HG03039 (cell line): ENCODE measurements at regions not wholly inside any gene's neighbourhood (a gene's known extent, or its start where the extent isn't known, plus 50 kb on each side); places are given as distances from the start of the nearest gene placed in this dataset.
"Not testable (repeated sequence)": the region's sequence is repeated elsewhere in the genome, so short reads cannot be mapped to it uniquely, and the experiment has no call there.

Source experiments
- ATAC-seq: cut with Tn5 transposase; IDR thresholded peaks from one replicate; pipeline ENCODE4 v1.9.1; 2021; ENCODE audit warnings: mild to moderate bottlenecking, moderate library complexity; ENCODE audit not compliant: unreplicated experiment

DNA sequence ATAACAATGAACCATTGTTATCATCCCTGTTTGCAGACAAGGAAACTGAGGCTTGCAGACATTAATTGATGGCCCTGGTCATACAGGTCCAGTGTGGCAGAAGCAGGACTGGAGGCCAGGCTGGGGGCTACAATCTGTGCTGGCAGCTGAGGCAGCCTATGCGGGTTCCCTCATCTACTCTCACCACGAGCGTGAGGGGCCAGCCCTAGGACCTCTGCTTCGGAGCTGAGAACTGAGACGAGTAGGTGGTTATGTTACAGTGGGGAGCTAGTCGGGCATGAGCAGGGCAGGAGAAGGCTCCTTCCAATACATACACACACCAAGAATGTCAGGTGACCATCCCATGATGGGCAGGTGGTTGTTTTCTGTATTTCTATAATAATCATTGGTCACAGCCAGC is 82.2 kb upstream of the ASB18 start:
- ATAC-seq = no peak

DNA sequence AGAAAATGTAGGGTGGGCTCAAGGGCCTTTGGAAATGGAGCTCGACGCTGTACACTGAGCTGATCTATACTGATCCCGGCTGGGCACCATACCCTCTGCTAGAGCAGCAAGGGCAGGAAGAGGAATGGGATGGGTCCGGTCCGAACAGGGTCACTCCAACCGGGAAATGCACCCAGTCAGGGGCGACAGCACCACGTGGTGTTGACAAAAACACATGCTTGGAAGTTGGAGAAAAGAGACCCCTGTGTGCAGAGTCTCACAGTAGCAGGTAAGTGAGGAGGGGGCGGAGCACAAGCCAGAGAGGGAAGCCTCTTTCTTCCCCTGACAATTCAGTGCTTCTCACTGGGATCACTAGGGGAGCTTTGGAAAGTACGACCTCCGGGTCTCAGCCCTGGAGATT is 84.1 kb upstream of the ASB18 start:
- no peak for ATAC-seq

DNA sequence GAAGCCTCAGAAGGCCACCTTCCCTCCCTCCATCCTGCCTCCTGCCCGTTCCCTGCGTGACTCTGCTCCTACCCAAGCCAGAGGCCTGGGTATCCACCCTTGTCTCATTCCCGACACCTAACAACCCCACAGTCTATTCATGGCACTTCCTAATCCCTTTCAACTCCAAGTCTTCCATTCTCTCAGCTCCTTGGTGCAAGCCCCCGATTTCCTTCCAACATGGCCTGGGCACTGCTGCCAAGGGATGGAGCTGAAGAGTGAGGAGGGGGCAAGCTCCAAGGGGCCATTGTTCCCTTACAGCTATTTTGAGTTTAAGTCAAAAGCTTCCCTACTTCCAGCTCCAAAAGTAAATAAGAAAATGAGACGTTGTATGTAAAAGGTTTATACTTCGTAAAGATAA is 84.8 kb upstream of the ASB18 start:
- ATAC-seq = no peak

DNA sequence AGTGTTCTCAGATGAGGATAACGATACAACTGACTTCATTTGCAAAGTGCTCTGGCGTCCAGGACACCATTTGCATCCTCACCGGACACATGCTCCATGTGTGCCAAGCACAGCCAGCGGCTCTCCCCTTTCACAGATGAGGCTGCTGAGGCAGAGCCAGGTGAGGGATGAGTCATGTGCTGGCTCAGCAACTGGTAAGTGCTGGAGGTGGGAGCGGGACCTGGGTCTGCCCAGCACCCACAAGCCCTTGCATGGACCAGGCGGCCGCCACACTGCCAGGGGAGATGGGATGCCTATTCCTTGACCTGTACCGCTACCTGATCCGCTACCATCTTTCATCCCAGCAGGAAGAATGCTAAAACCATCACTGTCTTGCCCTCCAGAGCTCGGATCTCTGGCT is 86.2 kb upstream of the ASB18 start:
- ATAC-seq = no peak

DNA sequence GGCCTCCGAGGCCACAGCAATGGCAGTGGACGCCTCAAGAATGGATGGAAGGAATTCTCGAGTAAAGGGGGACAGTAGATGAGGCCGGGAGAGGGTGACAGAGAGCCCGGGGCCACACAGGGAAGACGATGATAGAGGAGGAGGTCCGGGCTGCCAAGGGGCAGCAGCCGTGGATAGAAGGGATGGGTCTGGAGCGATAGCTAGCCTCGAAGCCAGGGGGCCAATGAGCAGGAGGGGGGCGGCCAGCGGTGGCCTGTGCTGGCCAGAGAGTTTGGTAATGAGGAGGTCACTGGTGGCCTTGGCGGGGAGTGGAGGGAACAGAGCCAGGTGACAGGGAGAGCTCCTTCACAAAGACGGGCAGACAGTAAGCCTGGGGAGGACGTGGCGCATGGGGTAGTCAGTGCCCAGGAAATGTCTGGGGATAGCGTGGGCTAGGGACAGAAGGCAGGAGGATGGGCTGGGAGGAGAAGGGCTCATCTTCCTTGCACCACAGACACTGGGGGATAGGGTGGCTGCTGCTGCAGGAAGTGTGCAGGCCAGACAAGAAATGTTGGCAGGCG is 87.8 kb upstream of the ASB18 start:
- ATAC-seq = no peak

DNA sequence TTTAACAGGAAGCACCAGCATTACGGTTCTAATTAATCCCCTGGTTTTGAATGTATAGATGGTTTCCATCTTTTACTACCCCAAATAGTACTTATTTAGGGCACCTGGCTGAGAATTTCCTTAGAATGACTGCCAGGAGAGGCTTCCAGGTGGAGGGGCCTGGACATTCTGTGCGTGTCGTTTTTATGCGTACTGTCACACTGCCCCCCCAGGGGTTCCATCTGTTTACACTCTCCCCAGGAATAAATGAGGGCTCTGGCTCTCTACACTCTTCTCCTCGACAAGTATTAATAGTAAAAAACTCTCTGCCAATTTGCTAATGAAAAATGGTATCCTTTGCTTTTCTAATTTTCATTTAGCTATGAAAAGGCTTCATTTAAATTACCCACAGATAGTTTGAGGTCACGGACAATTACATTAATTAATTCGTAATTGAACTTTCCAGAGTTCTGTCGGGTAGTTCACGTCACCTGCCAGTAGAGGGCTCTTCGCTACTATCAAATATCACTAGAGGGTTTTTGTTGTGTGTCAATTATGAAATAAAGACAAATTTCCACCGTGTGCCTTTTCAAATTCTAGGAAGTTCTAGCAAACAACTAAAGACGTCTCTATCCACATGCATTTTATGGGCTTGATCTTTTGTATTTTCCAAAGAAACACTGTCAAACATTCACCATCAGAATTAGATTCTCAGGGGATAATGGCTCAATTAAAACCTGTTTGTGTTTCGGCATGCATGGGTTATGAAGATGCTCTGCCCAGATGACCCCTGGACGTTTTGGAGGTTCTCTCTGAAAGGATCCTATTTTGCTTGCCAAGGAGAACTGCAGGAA is 88.8 kb upstream of the ASB18 start:
- ATAC-seq = no peak

DNA sequence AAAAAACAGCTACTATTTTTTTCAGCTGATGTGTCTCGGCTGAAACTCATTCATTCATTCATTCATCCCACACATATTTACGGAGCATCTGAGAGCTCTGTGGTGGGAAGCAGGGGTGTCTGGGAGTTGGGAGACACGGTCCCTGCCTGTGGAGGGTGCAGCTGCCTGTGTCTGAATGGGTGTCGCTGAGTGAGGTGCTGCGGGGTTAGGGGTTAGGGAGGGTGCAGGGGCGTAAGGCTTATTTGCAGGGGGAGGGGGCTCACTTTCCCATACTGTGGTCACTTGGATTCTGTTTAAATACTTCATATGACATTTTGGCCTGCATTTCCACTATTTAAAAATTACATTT is 89.4 kb upstream of the ASB18 start:
- no peak for ATAC-seq

DNA sequence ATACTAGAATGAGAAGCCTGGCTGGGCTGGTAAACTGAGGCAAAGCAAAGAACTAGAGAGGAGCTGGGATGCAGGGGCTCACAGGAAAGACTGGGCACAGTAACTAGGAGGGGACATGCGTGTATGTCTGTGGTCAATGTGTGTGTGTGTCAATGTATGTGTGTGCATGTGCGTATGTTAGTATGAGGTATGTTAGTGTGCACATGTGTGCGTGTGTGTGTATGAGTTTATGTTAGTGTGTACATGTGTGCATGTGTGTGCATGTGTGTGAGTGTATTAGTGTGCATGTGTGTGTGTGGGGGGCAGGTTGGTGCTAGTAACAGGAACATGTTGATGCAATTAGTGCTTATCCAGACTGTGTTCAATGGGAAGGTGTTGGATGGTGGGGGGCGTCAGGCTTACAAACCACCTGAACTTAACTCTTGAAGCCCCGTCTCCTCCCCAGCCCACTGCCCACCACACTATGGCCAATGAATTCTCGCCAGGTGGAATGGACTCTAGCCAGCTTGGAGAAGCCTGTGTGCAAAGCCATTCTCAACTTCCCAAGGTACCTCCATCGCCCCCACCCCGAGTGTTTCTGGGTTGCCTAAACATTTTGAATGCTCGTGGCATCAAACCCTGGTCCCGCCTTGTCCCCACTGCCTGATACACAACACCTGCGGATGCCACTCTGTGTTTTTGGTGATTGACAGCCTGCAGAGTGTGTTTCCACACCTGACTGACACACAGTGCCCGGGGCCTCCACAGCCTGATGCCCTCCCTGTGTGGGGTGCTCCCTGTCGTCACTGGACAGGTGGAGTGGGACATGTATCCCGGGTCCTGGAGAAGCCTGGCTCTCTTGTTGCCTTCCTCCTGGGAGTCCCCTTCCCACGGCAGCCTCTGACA is 90.1 kb upstream of the ASB18 start:
- ATAC-seq = no peak

DNA sequence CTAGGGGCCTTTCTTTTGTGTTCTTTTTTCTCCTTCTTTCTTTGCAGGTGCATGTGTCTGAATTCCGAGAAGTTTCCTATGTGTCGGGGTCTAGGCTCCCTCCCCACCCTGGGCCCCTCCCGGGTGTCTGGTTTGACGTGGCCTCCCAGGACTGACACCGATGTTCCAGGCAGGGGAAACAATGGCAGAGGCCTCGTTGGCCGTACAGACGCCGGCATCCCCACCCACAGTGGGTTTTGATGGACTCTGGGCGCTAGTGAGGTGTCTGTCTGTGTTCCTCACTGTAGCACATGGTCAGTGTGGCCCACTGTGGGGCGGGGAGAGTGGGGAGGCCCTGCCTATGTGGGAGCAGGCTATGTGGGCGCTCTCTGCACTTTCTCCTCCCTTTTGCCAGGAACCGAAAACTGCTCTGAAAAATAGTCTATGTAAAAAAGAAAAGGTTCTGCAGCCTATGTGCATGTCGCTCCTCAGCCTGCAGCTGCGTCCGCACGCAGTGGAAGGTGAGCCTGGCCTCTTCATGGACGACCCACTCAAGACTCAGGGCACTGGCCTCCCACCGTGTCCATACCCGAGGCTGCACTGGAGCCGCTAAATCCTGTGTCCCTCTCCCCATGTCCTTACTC is 90.9 kb upstream of the ASB18 start:
- ATAC-seq = no peak

DNA sequence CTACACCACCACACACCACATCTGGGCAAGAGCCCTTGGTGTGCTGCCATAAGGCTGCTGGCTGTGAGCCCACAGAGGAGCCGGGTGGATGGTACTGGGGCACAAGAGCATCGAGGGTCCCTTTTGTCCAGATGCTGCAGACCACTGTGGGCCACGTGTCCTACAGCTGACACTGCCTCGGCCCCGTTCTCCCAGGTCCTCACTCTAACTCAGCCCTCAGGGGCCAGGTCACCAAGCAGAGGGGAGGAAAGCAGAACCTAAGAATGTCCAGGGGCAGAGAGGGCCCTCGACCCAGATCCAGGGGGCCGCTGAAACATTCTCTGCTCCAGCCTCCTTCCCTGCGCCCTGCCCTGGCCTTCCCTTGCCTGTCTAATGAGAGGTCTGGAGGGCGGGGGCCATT is 91.7 kb upstream of the ASB18 start:
- ATAC-seq = no peak

DNA sequence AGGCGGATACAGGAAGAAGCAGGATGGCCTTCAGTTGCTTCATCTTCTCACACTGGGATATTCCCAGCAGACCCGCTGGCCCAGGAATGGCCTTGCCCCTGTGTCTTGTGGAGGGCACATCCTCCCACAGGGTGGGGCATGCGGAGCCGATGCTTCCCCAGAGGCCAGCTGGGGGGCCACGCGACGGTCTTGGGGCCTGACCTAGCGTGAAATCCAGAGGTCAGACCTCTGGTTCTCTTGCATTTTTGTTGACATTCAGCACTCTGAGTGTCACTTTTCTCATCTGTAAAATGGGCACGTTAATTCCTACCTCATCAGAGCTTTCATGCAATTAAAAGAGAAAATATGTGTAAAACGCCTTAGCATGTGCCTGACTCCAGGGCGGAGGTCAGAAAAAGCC is 92.1 kb upstream of the ASB18 start:
- ATAC-seq = not testable (repeated sequence)

DNA sequence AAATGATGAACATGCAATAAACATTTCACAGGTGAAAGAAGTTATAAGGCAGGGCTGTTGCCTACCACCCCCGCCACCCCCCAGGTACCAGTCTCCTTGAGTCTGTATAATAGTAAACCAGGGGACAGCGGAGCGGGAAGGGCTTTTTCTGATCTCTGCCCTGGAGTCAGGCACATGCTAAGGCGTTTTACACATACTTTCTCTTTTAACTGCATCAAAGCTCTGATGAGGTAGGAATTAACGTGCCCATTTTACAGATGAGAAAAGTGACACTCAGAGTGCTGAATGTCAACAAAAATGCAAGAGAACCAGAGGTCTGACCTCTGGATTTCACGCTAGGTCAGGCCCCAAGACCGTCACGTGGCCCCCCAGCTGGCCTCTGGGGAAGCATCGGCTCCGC is 94.3 kb upstream of the ASB18 start:
- not testable (repeated sequence) for ATAC-seq

DNA sequence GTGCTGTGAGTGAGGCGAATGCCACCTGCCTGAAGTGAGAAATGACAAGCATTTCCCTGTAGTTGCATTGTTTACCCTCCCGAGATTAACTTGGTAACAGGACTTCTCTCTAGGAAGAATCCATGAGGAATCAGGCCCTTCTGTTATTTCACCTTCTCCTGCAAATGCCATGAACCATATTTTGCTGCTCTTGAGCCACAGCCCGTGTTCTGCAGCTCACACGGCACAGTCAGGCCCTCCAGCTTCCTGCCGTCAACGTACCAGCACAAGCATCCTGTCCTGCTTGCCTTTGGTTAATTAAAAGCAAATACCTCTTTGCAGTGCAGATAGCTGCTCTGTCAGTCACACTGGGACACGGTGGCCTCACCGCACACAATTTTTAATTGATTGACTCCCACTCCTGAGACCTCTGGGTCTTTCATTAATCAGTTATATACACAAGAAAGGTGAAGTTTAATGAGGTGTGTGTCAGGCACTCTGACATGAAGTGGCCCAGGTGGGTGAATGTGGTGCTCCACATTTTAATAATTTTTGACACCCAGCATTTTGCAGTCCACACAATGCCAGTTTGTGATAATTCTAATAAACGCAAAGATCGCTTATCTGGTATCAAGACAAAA is 95.3 kb upstream of the ASB18 start:
- ATAC-seq = no peak

DNA sequence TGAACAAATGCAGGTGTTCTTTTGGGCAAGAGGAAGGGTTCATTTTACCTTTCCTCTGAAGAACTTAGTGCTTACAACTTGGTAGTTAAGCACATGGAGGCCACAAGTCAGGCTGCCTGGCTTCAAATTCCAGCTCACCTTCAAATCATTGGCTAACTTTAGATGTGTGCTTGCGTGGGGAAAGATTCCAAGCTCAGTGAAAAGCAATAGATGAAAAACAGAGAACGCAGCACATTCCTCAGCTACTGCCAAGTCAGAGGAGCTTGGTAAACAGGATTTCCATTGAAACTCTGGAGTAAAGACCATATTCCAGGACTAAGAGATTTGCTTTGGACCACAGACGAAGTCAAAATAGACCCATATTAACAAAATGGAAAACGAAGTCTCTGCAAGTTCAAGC is 96.3 kb upstream of the ASB18 start:
- no peak for ATAC-seq

DNA sequence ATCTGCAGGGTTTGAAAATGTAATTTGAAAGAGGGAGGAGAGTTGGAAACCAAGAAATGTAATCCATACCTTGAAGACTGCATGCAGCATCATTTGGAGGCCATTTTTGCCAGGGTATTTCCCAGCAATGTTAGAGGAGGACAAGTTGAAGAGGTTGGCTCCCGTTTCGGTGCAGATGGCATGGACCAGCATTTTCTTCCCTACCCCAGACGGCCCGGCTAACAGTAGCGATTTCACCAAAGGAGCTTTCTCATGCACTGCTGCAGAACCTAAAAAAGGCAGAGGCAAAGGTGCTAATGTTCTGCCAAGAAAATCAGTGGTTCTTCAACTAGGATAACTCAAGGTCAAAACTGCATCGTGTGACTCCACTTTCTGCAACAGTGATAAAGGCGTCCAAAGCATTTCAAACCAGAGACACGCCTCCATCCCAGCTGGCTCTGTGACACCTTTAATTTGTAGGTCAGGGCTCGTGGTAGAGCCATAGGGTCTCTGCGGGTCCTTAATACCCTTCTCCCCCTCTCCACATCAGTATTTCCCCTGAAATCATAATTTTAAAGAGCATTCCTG is 99.6 kb upstream of the ASB18 start:
- ATAC-seq = no peak

DNA sequence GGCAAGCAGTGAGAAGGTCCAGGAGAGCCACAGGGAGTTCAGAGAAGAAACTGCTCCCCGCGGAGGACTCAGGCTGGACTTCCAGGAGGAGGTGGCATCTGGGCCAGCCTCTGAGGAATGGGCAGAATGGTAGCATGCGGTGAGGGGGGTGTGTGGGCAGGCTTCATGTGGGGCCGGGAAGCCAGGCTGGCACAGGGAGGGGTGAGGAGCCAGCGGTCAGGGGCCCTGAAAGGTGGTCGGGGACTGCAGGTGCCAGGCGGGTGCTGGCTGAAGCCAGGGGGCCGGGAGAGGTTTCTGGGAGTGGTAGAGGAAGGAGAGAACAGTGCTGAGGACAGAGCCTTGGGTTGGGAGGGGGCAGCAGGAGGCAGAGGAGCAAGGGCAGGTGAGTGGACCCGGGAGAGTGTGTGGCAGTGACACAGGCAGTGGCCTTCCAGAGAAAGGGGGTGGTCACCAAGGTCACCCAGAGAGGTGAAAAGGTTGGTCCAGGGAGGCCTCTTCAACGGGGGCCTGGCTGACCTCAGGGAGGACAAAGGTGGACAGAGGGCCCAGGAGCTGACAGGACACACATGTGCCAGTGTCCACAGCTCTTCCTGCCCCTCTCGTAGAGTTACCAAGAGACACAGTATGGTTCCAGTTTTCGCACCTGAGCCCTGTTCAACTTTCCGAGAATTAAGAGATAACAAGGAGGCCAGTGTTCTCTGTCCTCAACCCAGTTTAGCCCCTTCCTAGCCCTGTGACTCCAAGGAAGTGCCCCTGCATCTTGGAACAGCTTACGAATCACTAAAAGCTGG is 101.2 kb upstream of the ASB18 start:
- ATAC-seq = no peak

DNA sequence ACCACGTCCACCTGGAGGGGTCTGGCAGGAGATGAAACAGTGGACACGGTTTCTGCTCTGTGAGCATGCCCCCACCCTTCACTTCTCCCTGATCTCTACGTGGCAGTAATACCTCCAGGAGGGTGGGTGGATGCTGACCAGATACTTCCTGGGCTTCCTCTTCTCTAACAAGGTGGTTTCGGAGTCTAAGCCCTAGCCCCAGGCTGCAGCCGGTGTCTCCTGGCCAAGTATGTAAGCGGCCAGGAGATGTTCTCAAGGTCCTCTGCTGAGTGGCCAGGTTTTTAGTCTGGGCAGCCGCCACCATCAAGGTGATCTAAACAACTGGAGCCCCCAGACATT is 101.8 kb upstream of the ASB18 start:
- no peak for ATAC-seq

DNA sequence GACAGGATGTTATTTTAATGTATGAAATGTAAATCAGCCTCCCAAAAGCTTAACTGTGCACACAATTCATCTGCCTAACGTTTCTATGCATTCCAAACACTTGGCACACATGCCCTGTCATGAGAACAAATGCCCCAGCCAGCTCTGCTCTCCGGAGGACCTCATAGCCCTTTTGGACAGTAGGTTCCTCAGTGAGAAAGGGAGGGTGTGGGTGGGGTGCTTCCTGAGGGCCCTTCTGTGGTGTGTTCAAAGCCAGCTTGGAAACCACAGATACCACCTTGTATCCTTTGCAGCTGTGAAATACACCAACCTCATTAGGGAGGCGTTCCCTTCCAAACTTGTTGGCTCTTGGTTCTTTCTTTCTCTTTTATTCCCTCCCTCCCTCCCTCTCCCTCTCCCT is 102.2 kb upstream of the ASB18 start:
- no peak for ATAC-seq

DNA sequence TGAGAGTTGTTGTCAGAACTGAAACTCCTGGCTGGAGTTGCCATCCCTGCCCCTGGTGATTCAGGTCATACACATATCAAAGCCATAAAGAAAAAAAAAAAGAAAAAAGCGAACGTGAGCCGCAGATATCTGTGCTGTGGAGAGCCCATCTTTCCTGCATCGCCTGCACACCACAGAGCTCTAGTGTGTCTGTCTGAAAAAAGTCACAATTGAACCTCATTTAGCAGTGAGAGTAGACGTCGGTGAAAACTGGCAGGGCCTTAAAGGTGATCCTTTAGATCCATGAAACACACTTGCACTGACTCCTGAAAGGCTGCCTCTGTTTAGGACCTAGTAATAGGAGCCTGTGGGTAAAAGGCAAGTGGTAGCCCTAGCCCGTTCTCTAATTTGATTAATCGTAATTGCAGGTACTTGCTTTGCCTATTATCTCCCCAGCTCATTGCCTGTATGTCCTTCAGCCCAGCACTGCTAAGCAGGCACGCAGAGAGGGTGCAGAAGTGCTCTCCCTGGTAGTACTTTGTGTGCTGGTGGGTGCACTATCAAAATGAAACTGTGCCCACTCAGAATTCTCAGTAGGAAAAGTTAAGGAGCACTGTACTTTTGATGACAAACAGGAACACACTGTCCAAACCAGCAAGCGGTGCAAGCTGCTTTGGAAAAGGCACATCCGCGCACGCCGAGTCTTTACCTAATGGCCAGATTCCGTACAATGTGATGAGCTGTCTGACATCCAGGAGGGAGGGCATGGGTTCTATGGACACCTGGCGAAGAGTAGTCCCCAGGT is 103.5 kb upstream of the ASB18 start:
- no peak for ATAC-seq
